ENCODE measurements at regions not wholly inside any gene's neighbourhood (a gene's known extent, or its start where the extent isn't known, plus 50 kb on each side); places are given as distances from the start of the nearest gene placed in this dataset.
"Not testable (repeated sequence)": the region's sequence is repeated elsewhere in the genome, so short reads cannot be mapped to it uniquely, and the experiment has no call there.

DNA sequence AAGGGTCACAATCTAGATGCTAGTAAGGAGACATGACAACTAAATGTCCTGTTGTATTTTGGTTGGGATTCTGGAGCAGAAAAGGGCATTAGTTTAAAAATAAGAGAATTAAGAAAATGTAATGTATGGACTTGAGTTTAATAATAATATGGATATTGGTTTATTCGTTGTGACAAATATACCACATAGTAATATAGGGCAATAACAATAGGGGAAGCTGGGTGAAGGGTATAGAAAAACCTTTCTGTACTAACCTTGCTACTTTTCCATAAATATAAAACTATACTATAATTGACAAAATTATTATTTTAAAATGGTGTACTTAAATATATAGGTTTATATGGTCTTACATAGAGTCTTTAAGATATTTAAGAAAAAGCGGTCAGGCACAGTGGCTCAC, 558.9 kb downstream of the PTPRC start:
- DNase-seq (ENCODE audit: low read depth in 2 of 3, low spot score in 1 of 3): no peak

DNA sequence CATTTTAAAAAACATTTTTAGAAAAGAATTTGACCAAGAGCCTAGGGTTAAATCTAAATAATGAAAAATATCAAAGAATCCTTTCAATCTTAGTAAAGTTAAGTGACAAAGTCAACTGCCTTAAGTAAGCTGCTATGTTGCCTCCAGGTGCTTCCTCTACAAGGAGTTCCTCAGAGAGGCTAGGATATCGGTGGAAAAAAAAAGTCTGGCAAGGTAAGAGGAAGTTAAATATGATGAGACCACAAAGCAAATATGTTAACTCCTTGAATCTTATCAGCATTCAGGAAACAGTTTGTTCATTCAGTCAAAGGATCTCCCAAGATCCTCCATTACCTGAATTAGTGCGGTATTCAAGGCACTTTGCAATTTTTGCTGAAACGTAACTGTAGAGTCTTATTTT, 563.5 kb downstream of the PTPRC start:
- DNase-seq (ENCODE audit: low read depth in 2 of 3, low spot score in 1 of 3): no peak

DNA sequence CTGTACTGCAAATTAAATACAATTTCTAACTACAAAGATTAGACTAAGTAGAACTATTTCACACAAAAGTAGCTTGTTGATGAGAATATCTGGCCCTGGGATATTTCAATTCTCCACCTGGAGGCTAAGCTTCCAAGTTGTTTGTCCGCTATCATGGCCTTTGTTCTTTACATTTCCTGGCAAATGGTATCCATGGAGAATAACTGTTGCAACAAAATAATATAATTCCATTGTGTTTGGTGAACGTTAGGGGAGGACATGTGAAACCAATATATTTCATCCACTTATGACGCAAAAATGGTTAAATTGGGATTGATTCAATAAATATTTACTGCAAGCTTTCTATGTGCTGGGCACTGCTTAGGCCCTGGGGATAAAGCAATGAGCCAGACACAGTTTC, 565.4 kb downstream of the PTPRC start:
- DNase-seq (ENCODE audit: low read depth in 2 of 3, low spot score in 1 of 3): no peak

DNA sequence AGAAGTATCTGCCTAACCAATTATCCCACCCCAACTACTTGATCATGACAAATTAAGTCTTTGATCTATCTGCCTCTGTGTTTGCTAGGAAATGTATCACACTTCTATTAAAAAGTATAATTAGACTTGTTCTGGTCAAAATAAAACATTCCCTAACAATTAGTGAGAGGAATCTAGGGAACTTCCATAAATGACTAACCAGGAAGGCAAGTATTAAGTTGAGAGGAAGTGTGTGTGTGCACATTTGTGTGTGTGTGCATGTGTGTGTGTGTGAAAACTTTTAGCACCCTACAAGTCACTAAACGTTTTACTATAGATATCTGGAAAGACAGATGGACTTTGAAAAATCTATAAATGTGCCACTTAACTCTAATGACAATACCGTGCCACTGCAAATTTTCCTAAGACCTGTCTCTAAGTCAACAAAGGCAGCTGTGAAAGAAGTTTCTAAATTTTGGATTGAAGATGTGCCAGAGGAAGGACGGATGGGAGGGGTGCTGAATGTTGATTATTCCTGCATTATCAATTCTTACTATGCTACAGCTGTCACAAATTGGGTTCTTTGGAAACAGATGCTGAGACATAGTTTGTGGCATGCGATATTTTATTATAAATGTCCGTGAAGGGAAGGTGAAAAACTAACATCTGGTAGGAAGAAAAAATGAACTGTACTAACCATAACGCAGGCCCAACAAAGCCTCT, 567.1 kb downstream of the PTPRC start:
- no peak for DNase-seq (ENCODE audit: low read depth in 2 of 3, low spot score in 1 of 3)

DNA sequence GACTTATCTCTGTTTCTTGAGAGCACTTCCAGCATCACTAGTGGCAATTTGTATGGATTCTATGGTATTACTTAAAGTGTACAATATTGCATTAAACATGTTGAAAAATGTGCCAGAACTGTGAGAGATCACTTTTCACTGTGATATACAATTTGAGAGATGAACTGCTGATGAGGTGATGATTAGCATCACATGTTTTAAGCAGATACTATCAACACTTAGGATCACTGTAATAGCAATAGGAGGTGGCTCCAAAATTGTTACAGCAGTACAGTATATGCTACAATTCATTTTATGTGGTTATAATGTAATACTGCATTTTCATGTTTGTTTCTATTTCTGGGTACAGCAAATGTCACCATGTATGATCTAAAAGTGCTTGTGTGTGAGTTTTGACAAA, 570.0 kb downstream of the PTPRC start:
- DNase-seq (ENCODE audit: low read depth in 2 of 3, low spot score in 1 of 3): no peak

DNA sequence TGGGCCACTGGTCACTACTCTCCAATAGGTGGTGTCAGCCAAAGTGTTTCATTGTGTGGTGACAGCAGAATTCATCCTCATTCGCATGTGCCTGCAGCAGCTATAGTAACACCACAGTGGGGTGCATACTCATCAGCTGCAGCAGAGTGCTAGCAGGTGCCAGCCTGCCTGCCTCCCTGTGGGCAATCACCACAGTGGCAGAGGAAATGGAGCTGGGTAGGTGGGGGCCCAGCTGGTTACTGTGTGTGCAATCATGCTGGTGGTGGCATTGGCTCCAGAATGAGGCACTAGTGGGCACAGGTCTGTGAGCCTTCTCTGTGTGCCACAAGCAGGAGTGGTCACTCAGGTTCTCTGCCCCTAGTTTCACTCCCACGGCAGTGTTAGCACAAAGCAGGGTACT, 579.2 kb downstream of the PTPRC start:
- DNase-seq (ENCODE audit: low read depth in 2 of 3, low spot score in 1 of 3): no peak

DNA sequence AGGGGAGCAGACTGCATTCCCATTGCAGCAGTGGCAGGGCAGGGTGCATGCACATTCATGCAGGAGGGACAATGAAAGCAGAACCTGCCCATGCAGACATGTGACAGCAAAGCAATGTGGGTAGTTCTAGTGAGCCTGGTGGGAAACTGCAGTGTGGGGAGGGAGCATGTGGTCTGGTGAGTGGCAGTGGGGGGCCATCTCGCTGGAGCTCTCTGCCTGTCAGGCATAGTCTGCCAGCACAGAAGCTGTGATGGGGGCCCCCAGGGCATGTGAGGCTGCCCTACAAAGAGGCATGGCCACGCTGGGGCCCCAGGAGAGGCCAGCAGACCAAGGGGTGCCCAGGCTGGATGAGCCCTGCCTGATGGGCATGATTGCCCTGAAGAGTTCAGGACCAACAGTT, 579.7 kb downstream of the PTPRC start:
- DNase-seq (ENCODE audit: low read depth in 2 of 3, low spot score in 1 of 3): no peak

DNA sequence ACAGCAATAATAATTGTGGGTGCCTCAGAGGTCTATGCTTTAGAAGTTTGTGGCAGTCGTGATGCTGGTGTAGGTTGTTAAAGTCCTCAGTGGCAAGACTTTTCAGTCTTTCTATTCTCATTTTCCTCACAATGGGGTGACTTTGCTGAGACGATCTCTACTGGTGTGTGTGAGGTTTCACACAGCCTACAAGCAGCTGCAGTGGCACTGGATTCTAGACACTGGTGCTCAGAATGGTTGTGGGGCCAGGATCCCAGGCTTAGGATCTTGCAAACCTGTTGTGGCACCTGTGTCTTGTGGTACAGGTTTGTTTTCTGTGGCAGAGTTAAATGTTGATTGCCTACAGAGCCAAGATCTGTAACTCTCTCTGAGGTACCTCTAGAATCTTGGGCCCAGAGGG, 581.2 kb downstream of the PTPRC start:
- no peak for DNase-seq (ENCODE audit: low read depth in 2 of 3, low spot score in 1 of 3)

DNA sequence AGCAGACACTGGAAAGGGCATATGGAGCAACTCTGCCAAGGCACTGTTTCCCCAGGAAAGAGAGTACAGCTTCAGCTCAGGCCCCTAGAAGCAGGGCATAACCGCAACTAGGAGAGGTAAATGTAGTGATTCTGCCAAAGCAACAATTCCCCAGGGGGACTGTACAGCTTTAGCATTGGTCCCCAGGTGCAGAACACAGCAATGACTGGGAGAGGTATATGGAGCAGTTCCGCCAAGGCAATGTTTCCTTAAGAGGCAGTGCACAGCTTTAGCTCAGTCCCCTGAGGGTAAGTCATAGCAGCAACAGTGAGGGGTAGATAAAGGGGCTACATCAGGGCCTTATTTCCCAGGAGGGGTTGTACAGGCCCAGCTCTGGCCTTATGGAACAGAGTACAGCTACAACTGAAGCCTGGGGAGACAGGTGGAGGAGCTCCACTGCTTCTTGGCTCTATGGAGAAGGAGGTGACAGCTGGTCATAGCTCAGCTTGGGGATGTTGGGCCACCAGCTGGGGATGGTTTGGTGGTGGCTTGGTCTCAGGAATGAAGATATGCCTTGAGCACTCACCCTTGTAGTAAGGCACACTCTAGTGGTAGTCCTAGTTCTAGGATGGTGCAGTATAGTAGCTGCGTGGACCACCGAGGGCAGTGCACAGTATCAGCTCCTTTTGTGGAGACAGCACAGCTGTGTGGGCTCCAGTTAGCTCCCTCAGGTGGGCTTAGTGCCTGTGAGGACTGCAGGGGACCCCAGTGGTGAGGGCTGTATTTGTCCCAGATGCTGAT, 582.7 kb downstream of the PTPRC start:
- DNase-seq (ENCODE audit: low read depth in 2 of 3, low spot score in 1 of 3): no peak

DNA sequence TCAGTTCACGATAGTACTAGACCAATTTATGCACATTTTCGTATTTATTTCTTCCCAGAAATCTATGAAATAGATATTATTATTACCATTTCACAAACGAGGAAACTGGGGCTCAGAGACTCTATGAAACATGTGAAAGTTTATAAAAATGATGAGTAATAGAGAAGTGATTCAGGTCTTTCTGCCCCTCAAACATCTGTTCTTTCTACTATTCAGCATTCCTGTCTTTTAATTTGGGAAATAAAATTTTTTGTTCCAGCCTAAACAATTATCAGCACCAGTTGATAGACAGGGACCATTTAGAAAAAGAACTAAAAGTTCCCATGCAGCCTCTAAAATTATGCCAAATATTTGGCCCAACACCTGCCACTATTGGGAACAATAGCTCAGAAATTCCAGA, 585.1 kb downstream of the PTPRC start:
- no peak for DNase-seq (ENCODE audit: low read depth in 2 of 3, low spot score in 1 of 3)

DNA sequence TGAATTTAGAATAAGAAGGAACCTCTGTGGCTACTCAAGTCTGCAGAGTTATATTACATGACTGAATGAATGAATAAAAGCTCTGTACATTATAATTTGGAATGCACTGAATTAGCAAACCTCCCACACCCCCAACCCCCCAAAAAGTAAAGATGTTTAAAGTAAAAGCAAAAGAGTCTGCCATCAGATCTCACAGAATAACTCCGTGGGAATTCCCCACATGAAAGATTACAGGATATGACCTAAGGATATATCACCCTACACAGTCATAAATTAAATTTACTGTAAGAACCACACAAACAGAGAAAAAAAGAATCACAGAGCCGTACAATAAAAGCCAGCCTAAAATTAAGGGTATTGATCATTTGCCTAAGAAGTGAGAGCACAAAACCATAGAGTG, 587.3 kb downstream of the PTPRC start:
- DNase-seq (ENCODE audit: low read depth in 2 of 3, low spot score in 1 of 3): peak in 1 of 3 donors; percentile 52

DNA sequence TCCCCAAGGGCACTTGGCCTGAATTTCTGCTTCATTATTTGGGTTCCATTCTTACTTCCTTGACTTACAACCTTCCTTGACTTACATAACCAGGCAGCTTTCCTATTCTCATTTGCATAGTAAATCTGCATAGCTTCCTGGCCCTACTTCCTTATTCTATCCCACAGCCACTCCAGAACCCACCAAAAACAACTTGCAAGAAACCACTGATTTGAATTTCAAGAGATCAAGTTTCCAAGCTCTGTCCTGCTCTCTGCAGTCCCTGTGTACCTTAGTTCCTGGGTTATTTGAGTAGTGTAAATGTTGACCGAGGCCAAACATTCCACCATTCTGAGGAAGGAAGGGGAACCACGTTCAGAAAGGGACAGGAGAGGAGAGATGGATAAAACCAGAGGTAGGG, 603.3 kb downstream of the PTPRC start:
- no peak for DNase-seq (ENCODE audit: low read depth in 2 of 3, low spot score in 1 of 3)

DNA sequence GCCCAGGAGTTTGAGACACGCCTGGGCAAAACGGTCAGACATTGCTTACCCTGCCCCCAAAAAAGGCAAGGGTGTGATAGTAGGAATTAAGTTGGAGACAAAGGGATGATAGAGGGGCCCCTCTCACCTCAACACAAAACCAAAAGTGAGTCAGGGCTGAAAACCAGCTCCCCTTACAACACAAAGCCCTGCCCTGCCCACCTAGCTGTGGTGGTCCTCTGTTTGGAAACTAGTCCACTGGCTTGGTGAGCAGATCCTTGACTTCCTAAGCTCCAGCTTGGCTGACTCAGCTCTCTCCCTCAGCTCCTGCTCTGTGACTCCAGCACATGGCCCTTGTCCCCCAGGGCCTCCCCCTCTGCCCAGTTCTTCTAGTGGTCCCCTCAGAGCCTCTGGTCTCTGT, 603.8 kb downstream of the PTPRC start:
- no peak for DNase-seq (ENCODE audit: low read depth in 2 of 3, low spot score in 1 of 3)

DNA sequence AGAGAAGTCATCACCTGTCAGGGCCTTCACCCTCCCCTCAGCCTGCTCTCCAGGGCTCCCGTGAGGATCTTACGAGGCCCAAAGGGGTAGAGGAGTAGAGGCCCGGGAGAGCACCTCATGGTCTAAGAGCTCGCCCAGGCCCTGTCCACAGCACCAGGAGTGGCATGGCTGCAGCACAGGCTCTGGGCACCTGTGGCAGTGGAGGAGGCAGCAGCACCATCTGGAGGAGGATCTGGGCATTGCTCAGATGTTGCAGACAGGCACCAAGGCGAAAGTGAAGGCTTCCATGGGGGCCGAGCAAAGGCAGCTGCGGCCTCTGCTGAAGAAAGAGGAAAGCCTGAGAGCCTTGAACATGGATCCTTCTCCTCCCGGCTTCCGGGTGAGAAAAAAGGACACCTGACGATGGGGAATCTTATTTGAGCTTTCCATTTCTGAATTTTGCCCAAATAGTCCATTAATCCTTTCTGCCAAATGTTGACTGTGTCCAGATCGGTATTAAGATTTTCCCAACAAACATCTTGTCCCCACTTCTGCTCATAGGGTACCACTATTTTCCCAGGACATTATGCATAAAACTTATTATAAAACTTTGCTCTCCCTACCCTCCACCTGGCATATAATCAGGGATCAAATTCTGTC, 604.7 kb downstream of the PTPRC start:
- DNase-seq (ENCODE audit: low read depth in 2 of 3, low spot score in 1 of 3): peak; percentile 56 to 72 (median 62)

DNA sequence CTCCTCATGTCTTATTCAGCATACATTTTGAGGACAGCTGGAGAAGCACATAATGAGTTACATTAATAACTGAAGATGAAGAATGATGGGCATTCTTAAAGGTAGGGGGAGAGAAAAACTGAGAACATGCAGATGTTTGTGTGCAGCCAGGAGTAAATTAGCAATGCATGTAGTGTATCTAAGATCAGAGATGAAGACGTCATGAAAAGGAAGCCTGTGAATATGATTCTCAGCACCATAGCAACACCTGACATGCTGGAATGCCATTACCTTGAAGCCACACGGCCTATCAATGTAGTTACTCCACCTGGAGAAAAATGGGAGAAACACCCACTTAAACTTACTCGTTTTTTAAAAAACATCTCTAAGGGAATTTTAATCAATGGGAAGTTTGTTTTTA, 607.1 kb downstream of the PTPRC start:
- no peak for DNase-seq (ENCODE audit: low read depth in 2 of 3, low spot score in 1 of 3)

DNA sequence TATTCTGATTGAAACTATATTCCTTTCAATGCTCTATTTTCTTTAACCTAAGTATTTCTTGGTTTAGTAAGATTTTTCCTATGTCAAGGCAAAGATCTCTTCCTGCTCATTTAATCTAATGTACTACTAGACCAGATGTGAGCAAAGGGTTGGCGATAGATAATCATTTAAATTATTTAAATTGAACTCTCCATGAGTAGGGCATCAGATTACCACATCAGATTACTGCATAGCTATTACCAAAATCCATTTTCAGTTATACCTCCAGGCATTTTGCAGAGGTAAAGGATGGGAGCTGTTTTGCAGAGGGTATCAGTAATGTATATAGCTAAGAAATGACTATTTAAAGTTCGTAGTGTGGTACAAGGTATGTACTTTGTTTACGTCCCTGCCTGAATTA, 607.9 kb downstream of the PTPRC start:
- DNase-seq (ENCODE audit: low read depth in 2 of 3, low spot score in 1 of 3): no peak

DNA sequence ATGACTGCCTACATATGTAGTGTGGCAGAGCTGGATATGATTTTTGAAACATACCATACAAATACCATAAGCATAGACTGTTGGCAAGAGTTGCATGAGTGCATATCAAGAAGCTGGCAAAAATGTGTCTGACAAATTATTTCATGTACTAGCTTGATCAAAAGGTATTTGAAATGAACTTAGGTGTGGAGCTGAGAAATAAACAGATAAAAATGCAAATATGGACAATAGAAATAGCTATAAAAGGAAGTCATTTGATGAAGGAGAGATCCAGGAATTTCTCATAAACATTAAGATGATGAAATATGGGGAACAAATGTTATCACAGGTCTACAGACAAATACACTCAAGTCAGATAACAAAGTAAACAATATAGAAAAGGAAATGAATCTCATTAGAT, 609.1 kb downstream of the PTPRC start:
- no peak for DNase-seq (ENCODE audit: low read depth in 2 of 3, low spot score in 1 of 3)

DNA sequence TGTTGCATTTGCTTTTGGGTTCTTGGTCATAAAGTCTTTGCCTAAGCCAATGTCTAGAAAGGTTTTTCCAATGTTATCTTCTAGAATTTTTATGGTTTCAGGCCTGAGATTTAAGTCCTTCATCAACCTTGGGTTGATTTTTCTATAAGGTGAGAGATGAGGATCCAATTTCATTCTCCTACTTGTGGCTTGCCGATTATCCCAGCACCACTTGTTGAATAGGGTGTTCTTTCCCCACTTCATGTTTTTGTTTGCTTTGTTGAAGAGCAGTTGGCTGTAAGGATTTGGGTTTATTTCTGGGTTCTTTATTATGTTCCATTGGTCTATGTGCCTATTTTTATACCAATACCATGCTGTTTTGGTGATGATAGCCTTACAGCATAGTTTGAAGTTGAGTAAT, 615.2 kb downstream of the PTPRC start:
- not testable (repeated sequence) for DNase-seq (ENCODE audit: low read depth in 2 of 3, low spot score in 1 of 3)

DNA sequence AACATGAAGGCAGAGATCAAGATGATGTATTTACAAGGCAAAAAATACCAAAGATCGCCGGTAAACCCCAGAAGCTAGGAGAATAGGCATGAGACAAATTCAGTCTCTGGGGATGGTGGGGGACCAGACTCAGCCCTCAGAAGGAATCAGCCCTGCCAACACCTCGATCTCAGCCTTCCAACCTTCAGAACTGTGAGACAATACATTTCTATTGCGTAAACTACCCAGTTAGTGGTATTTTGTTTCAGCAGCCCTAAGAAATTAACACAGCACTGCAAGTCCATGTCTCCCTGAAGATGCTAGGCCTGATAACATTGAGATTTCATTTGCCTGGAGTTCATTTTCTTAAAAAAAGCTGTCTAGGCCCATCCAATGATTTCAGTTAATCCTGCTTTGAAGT, 622.5 kb downstream of the PTPRC start:
- no peak for DNase-seq (ENCODE audit: low read depth in 2 of 3, low spot score in 1 of 3)

DNA sequence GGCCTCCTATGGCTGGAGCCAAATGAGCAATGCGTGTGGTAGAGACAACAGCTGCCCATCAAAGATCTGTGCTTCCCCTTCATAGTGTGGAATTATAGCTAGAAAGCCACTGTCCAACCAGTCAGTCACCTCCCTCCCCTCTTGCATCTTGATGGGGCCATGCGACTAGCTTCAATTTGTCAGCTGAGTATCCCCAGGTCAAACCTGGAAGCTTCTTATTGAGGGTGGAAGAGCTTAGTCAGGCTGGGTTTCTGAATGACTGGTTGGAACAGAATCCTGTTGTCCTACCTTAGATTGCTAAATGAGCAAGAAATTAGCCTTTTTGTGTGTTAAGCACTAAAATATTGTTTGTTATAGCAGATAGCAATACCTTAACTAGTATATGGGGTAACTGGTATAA, 625.4 kb downstream of the PTPRC start:
- no peak for DNase-seq (ENCODE audit: low read depth in 2 of 3, low spot score in 1 of 3)

DNA sequence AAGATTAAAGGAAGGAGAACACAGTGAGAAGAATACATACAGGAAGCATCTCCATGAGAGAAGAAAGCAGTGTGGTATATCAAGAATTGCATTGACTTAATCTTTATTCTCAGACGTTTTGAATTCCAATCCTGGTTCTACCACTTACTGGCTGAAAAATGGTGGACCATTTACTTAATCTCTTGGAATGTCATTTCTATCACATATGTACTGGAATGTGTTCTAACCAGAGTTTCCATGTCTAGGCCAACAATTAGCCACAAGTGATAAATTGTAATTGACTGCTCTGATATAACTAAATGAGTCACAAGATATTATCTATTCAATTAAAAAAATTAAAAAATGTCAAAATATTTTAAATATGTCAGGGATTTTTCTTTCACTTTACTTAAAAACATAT, 626.1 kb downstream of the PTPRC start:
- no peak for DNase-seq (ENCODE audit: low read depth in 2 of 3, low spot score in 1 of 3)

DNA sequence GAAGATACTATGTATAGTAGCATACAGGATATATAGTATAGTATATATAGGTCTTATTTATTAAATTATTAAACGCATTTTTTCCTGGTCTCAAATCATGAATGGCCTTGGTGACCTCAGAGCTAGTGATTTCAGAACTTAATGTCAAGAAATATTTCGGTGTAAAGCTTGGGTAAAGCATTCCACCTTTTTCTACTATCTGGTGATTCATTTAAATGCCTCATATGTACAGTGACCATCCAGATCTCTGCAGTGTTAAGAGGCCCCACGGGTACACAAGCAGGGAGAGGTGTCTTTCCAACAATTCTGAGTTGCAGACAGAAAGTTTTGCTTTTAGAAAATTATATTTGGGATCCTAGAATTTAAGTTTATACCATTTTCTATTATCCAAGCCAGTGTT, 626.5 kb downstream of the PTPRC start:
- no peak for DNase-seq (ENCODE audit: low read depth in 2 of 3, low spot score in 1 of 3)

All from stimulated activated CD4-positive, alpha-beta T cell treated with anti-CD3 and anti-CD28 coated beads, Interleukin-12 subunit alpha, Interleukin-12 subunit beta, amount 100 ng/mL, for 48 hours (primary cell).